K562 (cell line): ENCODE measurements at regions not wholly inside any gene's neighbourhood (a gene's known extent, or its start where the extent isn't known, plus 50 kb on each side); places are given as distances from the start of the nearest gene placed in this dataset.

Source experiments
- ATAC-seq: fragments of 200-7000 bp; cut with Tn5 transposase; 3 replicates; pipeline ENCODE4 v1.9.1; 2020; ENCODE audit warnings: moderate library complexity
- BruUV-seq: library from RNA; stranded (reverse); fragments of 400-500 nt; replicated peaks from 2 replicates; lab custom pipeline; 2021; lab: Mats Ljungman, UMichigan
- CTCF ChIA-PET: fragments of 300-600 bp; formaldehyde crosslinking; extraction: SDS; loops from one replicate; lab custom pipeline; 2021; ENCODE audit warnings: low intra/inter-chr PET ratio; lab: Yijun Ruan, JAX
- POLR2A ChIA-PET: fragments of 300-600, 350-650 bp; sonication (Branson Sonifier 250); formaldehyde crosslinking; extraction: SDS; loops from one replicate; lab custom pipeline; 2021; ENCODE audit warnings: antibody characterized with exemption, inconsistent platforms; lab: Yijun Ruan, JAX
- DNase-seq, 4 experiments: peaks; one replicate each; pipeline versions ENCODE4 v3.0.0 to v3.0.0-alpha.2; 2011 to 2018; ENCODE audit warnings: low spot score in 3 of 4, mixed read lengths in 3 of 4; ENCODE audit errors: extremely low read depth in 1 of 4
- FAIRE-seq: peaks from 2 replicates; lab custom pipeline; 2011; peaks lifted over from hg19 to GRCh38; lab: Jason Lieb, UNC
- H2AFZ ChIP-seq: 2 replicates; pipeline ENCODE4 v1.6.0; 2011; ENCODE audit warnings: low read depth, low read length, control low read depth, inconsistent platforms
- H3K27ac ChIP-seq: fragments of 200-600 bp; 3 replicates; pipeline ENCODE4 v1.8.0; 2011; ENCODE audit warnings: low read depth, mild to moderate bottlenecking, control low read depth, inconsistent platforms, low read length, moderate library complexity, mixed read lengths; ENCODE audit errors: extremely low read depth
- H3K27me3 ChIP-seq, 2 experiments: fragments of 300-600 bp in 1 of 2; 2 replicates in 1 of 2; 3 replicates in 1 of 2; pipeline versions ENCODE4 v1.6.0 to v1.8.0; 2011; ENCODE audit warnings: inconsistent platforms in 2 of 2, low read length in 2 of 2, mild to moderate bottlenecking in 1 of 2, mixed read lengths in 1 of 2, moderate library complexity in 1 of 2; ENCODE audit not compliant: control insufficient read depth in 2 of 2, insufficient read depth in 2 of 2
- H3K36me3 ChIP-seq: fragments of 300-600 bp; 3 replicates; pipeline ENCODE4 v1.8.0; 2011; ENCODE audit warnings: mild to moderate bottlenecking, low read length, inconsistent platforms; ENCODE audit not compliant: control insufficient read depth, insufficient read depth
- H3K4me1 ChIP-seq, 2 experiments: fragments of 200-600 bp in 1 of 2; replicated peaks in 1 of 2; 2 replicates in 1 of 2; 3 replicates in 1 of 2; pipeline versions ENCODE4 v1.5.1 to v1.8.0; 2011; ENCODE audit warnings: inconsistent platforms in 2 of 2, low read length in 2 of 2, mild to moderate bottlenecking in 1 of 2, mixed read lengths in 1 of 2, moderate library complexity in 1 of 2; ENCODE audit not compliant: control insufficient read depth in 2 of 2, insufficient read depth in 2 of 2
- H3K4me2 ChIP-seq: 2 replicates; pipeline ENCODE4 v1.6.1; 2011; ENCODE audit warnings: low read length, control low read depth, inconsistent platforms, mixed read lengths; ENCODE audit not compliant: insufficient read depth
- H3K4me3 ChIP-seq: fragments of 200-600 bp; sonication (generic), shearing (Covaris generic); 2 replicates; pipeline ENCODE4 v1.5.1; 2016; ENCODE audit warnings: control low read depth, inconsistent platforms
- H3K79me2 ChIP-seq: fragments of 200-600 bp; 3 replicates; pipeline ENCODE4 v1.8.0; 2011; ENCODE audit warnings: low read length, inconsistent platforms; ENCODE audit not compliant: control insufficient read depth, insufficient read depth
- H3K9ac ChIP-seq, 2 experiments: 2 replicates each; pipeline versions ENCODE4 v1.6.0 to v1.6.1; 2011; ENCODE audit warnings: low read depth in 2 of 2, low read length in 2 of 2, control low read depth in 1 of 2, inconsistent platforms in 1 of 2, mild to moderate bottlenecking in 1 of 2, mixed read lengths in 1 of 2; ENCODE audit not compliant: insufficient read depth in 1 of 2
- H3K9me1 ChIP-seq: one replicate; pipeline ENCODE4 v1.6.0; 2011; ENCODE audit warnings: inconsistent platforms, mild to moderate bottlenecking, low read length, moderate library complexity; ENCODE audit not compliant: control insufficient read depth, insufficient read depth
- H3K9me3 ChIP-seq: replicated peaks from 2 replicates; pipeline ENCODE4 v1.5.1; 2011; ENCODE audit warnings: low read depth, low read length, inconsistent platforms; ENCODE audit not compliant: control insufficient read depth, insufficient read depth
- H4K20me1 ChIP-seq: replicated peaks from 2 replicates; pipeline ENCODE4 v1.6.1; 2011; ENCODE audit warnings: low read length, inconsistent platforms, mixed read lengths; ENCODE audit not compliant: control insufficient read depth, insufficient read depth
- HES1 ChIP-seq: fragments of 450-650 bp; IDR thresholded peaks from 2 replicates; pipeline ENCODE4 v1.6.1; 2016; ENCODE audit warnings: low read depth, mild to moderate bottlenecking, moderate library complexity
- HNRNPL ChIP-seq: fragments of 200-400 bp; formaldehyde crosslinking; IDR thresholded peaks from 2 replicates; pipeline ENCODE4 v1.6.1; 2017; ENCODE audit warnings: low read depth, mild to moderate bottlenecking, low read length
- MTF1 ChIP-seq: fragments of 250-450 bp; sonication (Bioruptor Pico); IDR thresholded peaks from 2 replicates; pipeline ENCODE4 v1.9.0; 2021; ENCODE audit warnings: moderate library complexity, mild to moderate bottlenecking, inconsistent platforms, borderline replicate concordance
- NCOA4 ChIP-seq: fragments of 450-650 bp; IDR thresholded peaks from 2 replicates; pipeline ENCODE4 v1.6.1; 2018; ENCODE audit warnings: mild to moderate bottlenecking; ENCODE audit not compliant: partially characterized antibody
- RAD21 ChIP-seq, 2 experiments: fragments of 250-450 bp in 1 of 2; fragments of 450-650 bp in 1 of 2; sonication (Bioruptor Pico) in 1 of 2; formaldehyde crosslinking in 1 of 2; IDR thresholded peaks in 1 of 2; conservative IDR thresholded peaks in 1 of 2; 2 replicates each; pipeline versions ENCODE4 v1.4.0 to v1.8.0; 2020 to 2022; ENCODE audit warnings: mild to moderate bottlenecking in 2 of 2, moderate library complexity in 1 of 2
- RNF2 ChIP-seq: sonication (generic); IDR thresholded peaks from 2 replicates; pipeline ENCODE4 v1.6.1; 2016
- RREB1 ChIP-seq: fragments of 250-450 bp; sonication (Bioruptor Pico); IDR thresholded peaks from 2 replicates; pipeline ENCODE4 v1.4.0; 2020
- TGIF2 ChIP-seq: sonication (generic); formaldehyde crosslinking; IDR thresholded peaks from 2 replicates; pipeline ENCODE4 v1.8.1; 2022; ENCODE audit warnings: mild to moderate bottlenecking, missing genetic modification reagents, moderate library complexity
- ZNF212 ChIP-seq: fragments of 450-650 bp; formaldehyde crosslinking; IDR thresholded peaks from 2 replicates; pipeline ENCODE4 v1.4.0; 2020; ENCODE audit warnings: mild to moderate bottlenecking
- ZNF384 ChIP-seq: IDR thresholded peaks from 2 replicates; pipeline ENCODE4 v1.6.1; 2012; ENCODE audit warnings: low read depth, low read length, improper control_type of control experiment
- ZNF707 ChIP-seq: fragments of 250-450 bp; sonication (Bioruptor Pico); conservative IDR thresholded peaks from 2 replicates; pipeline ENCODE4 v1.8.0; 2022; ENCODE audit warnings: inconsistent platforms, mild to moderate bottlenecking, moderate library complexity
- ZNF766 ChIP-seq: fragments of 200-800 bp; sonication (Bioruptor generic); conservative IDR thresholded peaks from 2 replicates; pipeline ENCODE4 v1.6.1; 2016; ENCODE audit warnings: missing genetic modification characterization, missing compliant biosample characterization
- WGBS: fragments of 100-300 bp; shearing (Covaris generic); methylation state at CpG from one replicate; pipeline ENCODE4 v1.1.6; 2016; ENCODE audit warnings: low coverage, mixed read lengths; ENCODE audit not compliant: insufficient coverage; ENCODE audit errors: missing lambda C conversion rate; 5-methylcytosine and 5-hydroxymethylcytosine counted together
- in situ Hi-C: fragments of 300-500 bp; cut with MboI; formaldehyde crosslinking; loops from 4 replicates; pipeline ENCODE4 v1.15.0; 2018; ENCODE audit warnings: inconsistent platforms, mixed read lengths
- intact Hi-C: fragments of 100-400 bp; cut with micrococcal nuclease; formaldehyde crosslinking; loops from 2 replicates; pipeline ENCODE4 v1.14.2; 2022

- H2AFZ ChIP-seq, result no peak overlapping the region
- no peak overlapping the region for H3K27ac ChIP-seq
- no peak overlapping the region for H3K9ac ChIP-seq
- H3K27me3 ChIP-seq, result no peaks in the 10 kb centered on the region
- no peaks in the 10 kb centered on the region for H3K79me2 ChIP-seq
- H3K4me1 ChIP-seq, result no peaks in the 10 kb centered on the region
- H3K4me3 ChIP-seq, result no peak overlapping the region
- POLR2A ChIA-PET, result no interaction called here
- no peak for DNase-seq
- intact Hi-C loops, result no loop called here
- no peaks in the 10 kb centered on the region for H3K9me1 ChIP-seq
- H3K36me3 ChIP-seq, result no peaks in the 10 kb centered on the region
- no peak for ATAC-seq
- no peak for FAIRE-seq
- no peaks in the 10 kb centered on the region for H4K20me1 ChIP-seq
- TF ChIP-seq ZNF707 (no peak), RAD21 (CRISPR knock-in tag; conservative IDR thresholded peaks at IDR 0.05 in 1 of 2, IDR thresholded peaks at IDR 0.05 in 1 of 2) (peak in 1 of 2 experiments; percentile 38; a peak in 2 of 4 replicates), MTF1 (CRISPR knock-in tag) (no peak)
- no TSS peak for BruUV-seq
- H3K4me2 ChIP-seq, result no peak overlapping the region
- 0% methylated on average over 1 of the region's 1 CpG for WGBS
- CTCF ChIA-PET, result no interaction called here
- 0 out of 2 replicates have a peak, but pooled peaks cover 2% of the 10 kb centered on the region for H3K9me3 ChIP-seq
- in situ Hi-C loops, result no loop called here
Observed at GRCh38 chr12:88633312-88633711, 53.0 kb upstream of the KITLG start.

- in situ Hi-C loops, result no loop called here
- Histone ChIP-seq H3K4me1 (no peaks in the 10 kb centered on the region), H3K9me1 (no peaks in the 10 kb centered on the region), H3K36me3 (no peaks in the 10 kb centered on the region), H3K27me3 (no peaks in the 10 kb centered on the region), H3K4me3 (no peak overlapping the region), H3K9me3 (0 out of 2 replicates have a peak, but pooled peaks cover 2% of the 10 kb centered on the region), H3K79me2 (no peaks in the 10 kb centered on the region), H3K9ac (no peak overlapping the region), H3K4me2 (no peak overlapping the region), H2AFZ (no peak overlapping the region), H3K27ac (no peak overlapping the region), H4K20me1 (no peaks in the 10 kb centered on the region)
- intact Hi-C loops, result no loop called here
- ATAC-seq, result no peak
- no peak for FAIRE-seq
- POLR2A ChIA-PET, result no interaction called here
- no TSS peak for BruUV-seq
- CTCF ChIA-PET, result no interaction called here
- no peak for DNase-seq
- TF ChIP-seq HNRNPL (no peak), ZNF384 (no peak), HES1 (no peak), RNF2 (no peak), NCOA4 (no peak), RREB1 (CRISPR knock-in tag) (no peak), TGIF2 (no peak), ZNF212 (CRISPR knock-in tag) (no peak), ZNF766 (no peak)
Observed at GRCh38 chr12:88630561-88630960, 50.3 kb upstream of the KITLG start.
